22Rv1 (cell line): ENCODE measurements at regions not wholly inside any gene's neighbourhood (a gene's known extent, or its start where the extent isn't known, plus 50 kb on each side); places are given as distances from the start of the nearest gene placed in this dataset.
"Not testable (repeated sequence)": the region's sequence is repeated elsewhere in the genome, so short reads cannot be mapped to it uniquely, and the experiment has no call there.

ENCODE experiments used
- H3K27ac ChIP-seq: fragments of 450-650 bp; 2 replicates; pipeline ENCODE4 v1.5.1; 2017
- CTCF ChIP-seq: fragments of 450-650 bp; IDR thresholded peaks from 2 replicates; pipeline ENCODE4 v1.5.1; 2017; ENCODE audit warnings: mild to moderate bottlenecking
- ZFX ChIP-seq: fragments of 450-650 bp; IDR thresholded peaks from 2 replicates; pipeline ENCODE4 v1.6.1; 2017; ENCODE audit warnings: antibody characterized with exemption, borderline replicate concordance

- TF ChIP-seq ZFX (no peak), CTCF (no peak)
- H3K27ac ChIP-seq = no peak overlapping the region
Measured at GRCh38 chr5:142404046-142404477, 79.2 kb upstream of the SPRY4 start.

GRCh38 chr5:142403583-142403982 lies 78.8 kb upstream of the SPRY4 start:
- TF ChIP-seq CTCF (no peak), ZFX (no peak)
- H3K27ac ChIP-seq = 0 out of 2 replicates have a peak overlapping the region, but pooled peaks have one; percentile 13

- H3K27ac ChIP-seq = 0 out of 2 replicates have a peak overlapping the region, but pooled peaks have one; percentile 13
- TF ChIP-seq CTCF (no peak), ZFX (no peak)
Measured at GRCh38 chr5:142402752-142403318, 78.0 kb upstream of the SPRY4 start.

- TF ChIP-seq ZFX (no peak), CTCF (no peak)
- H3K27ac ChIP-seq = no peak overlapping the region
Measured at GRCh38 chr5:142400415-142400814, 75.6 kb upstream of the SPRY4 start.

GRCh38 chr5:142399891-142400290 lies 75.1 kb upstream of the SPRY4 start:
- no peak overlapping the region for H3K27ac ChIP-seq
- TF ChIP-seq CTCF (no peak), ZFX (no peak)

GRCh38 chr5:142398730-142399055 lies 73.9 kb upstream of the SPRY4 start:
- H3K27ac ChIP-seq = no peak overlapping the region
- TF ChIP-seq CTCF (no peak), ZFX (no peak)

- H3K27ac ChIP-seq = not testable (repeated sequence)
Measured at GRCh38 chr5:142398011-142398729, 73.3 kb upstream of the SPRY4 start.

GRCh38 chr5:142397178-142397577 lies 72.4 kb upstream of the SPRY4 start:
- TF ChIP-seq ZFX (no peak), CTCF (no peak)
- peak overlapping the region; percentile 34 for H3K27ac ChIP-seq
